OCI-LY1 (cell line): ENCODE measurements at regions not wholly inside any gene's neighbourhood (a gene's known extent, or its start where the extent isn't known, plus 50 kb on each side); places are given as distances from the start of the nearest gene placed in this dataset.

Source experiments
- H2AFZ ChIP-seq: fragments of 200-600 bp; sonication (generic), shearing (Covaris generic); 2 replicates; pipeline ENCODE4 v1.6.0; 2014; ENCODE audit warnings: antibody characterized with exemption, mild to moderate bottlenecking, low read length
- H3F3A ChIP-seq: fragments of 200-600 bp; sonication (generic), shearing (Covaris generic); 2 replicates; pipeline ENCODE4 v1.6.0; 2014; ENCODE audit warnings: mild to moderate bottlenecking, antibody characterized with exemption, low read length, moderate library complexity; ENCODE audit not compliant: insufficient read depth
- H3K27ac ChIP-seq: fragments of 200-600 bp; sonication (generic); 2 replicates; pipeline ENCODE4 v1.5.1; 2014; ENCODE audit warnings: low read length, mixed run types, mild to moderate bottlenecking, low read depth; ENCODE audit not compliant: poor library complexity, severe bottlenecking
- H3K27me3 ChIP-seq: fragments of 200-600 bp; sonication (generic); 2 replicates; pipeline ENCODE4 v1.6.0; 2014; ENCODE audit warnings: antibody characterized with exemption, mild to moderate bottlenecking, low read length, moderate library complexity; ENCODE audit not compliant: insufficient read depth
- H3K36me3 ChIP-seq: fragments of 200-600 bp; sonication (generic); 2 replicates; pipeline ENCODE4 v1.6.1; 2014; ENCODE audit warnings: mild to moderate bottlenecking, antibody characterized with exemption, low read length, moderate library complexity, mixed read lengths; ENCODE audit not compliant: insufficient read depth
- H3K4me1 ChIP-seq: fragments of 200-600 bp; sonication (generic); 2 replicates; pipeline ENCODE4 v1.5.1; 2014; ENCODE audit warnings: mild to moderate bottlenecking, low read length, moderate library complexity; ENCODE audit not compliant: insufficient read depth, severe bottlenecking
- H3K4me2 ChIP-seq: fragments of 200-600 bp; sonication (generic), shearing (Covaris generic); 2 replicates; pipeline ENCODE4 v1.6.1; 2014; ENCODE audit warnings: low read length
- H3K4me3 ChIP-seq: fragments of 200-600 bp; sonication (generic); 2 replicates; pipeline ENCODE4 v1.5.1; 2014; ENCODE audit warnings: low read length, low read depth, mild to moderate bottlenecking, mixed read lengths; ENCODE audit not compliant: poor library complexity, severe bottlenecking
- H3K79me2 ChIP-seq: fragments of 200-600 bp; shearing (Covaris generic); 2 replicates; pipeline ENCODE4 v1.6.1; 2016; ENCODE audit warnings: mixed run types, low read length, mixed read lengths; ENCODE audit not compliant: insufficient read depth
- H3K9ac ChIP-seq: fragments of 200-600 bp; sonication (generic), shearing (Covaris generic); 2 replicates; pipeline ENCODE4 v1.6.1; 2014; ENCODE audit warnings: mild to moderate bottlenecking, low read length, mixed read lengths
- H3K9me2 ChIP-seq: fragments of 200-600 bp; sonication (generic), shearing (Covaris generic); 2 replicates; pipeline ENCODE4 v1.6.1; 2014; ENCODE audit warnings: low read depth, mild to moderate bottlenecking, low read length, mixed read lengths
- H3K9me3 ChIP-seq: fragments of 200-600 bp; shearing (Covaris generic); 2 replicates; pipeline ENCODE4 v1.6.1; 2014; ENCODE audit warnings: low read length, mixed read lengths
- H4K20me1 ChIP-seq: fragments of 200-600 bp; sonication (generic), shearing (Covaris generic); 2 replicates; pipeline ENCODE4 v1.6.0; 2016; ENCODE audit warnings: mild to moderate bottlenecking, low read length; ENCODE audit not compliant: insufficient read depth
- CTCF ChIP-seq: fragments of 200-600 bp; sonication (generic), shearing (Covaris generic); IDR thresholded peaks from 2 replicates; pipeline ENCODE4 v1.5.1; 2017; ENCODE audit warnings: mild to moderate bottlenecking, antibody characterized with exemption, low read length, moderate library complexity, mixed read lengths
- EZH2 ChIP-seq: fragments of 200-600 bp; sonication (generic), shearing (Covaris generic); IDR thresholded peaks from 2 replicates; pipeline ENCODE4 v1.8.0; 2017; ENCODE audit warnings: borderline replicate concordance, mixed run types, mild to moderate bottlenecking, antibody characterized with exemption, low read length, moderate library complexity, mixed read lengths

DNA sequence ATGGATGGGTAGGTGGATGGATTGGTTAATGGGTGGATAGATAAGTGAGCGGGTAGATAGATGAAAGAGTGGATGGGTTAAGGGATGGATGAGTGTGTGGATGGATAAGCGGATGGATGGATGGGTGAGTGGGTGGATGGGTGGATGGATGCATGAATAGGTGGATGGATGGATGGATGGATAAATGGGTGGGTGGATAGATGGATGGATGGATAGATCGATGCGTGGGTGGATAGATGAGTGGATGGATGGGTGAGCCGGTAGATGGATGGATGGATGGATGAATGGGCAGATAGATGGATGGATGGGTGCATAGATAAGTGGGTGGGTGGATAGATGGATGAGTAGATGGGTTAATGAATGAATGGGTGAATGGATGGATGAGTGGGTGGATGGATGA is 90.9 kb downstream of the CPZ start:
- H2AFZ ChIP-seq: no peak overlapping the region
- no peaks in the 10 kb centered on the region for H3K4me1 ChIP-seq
- no peak overlapping the region for H3K9ac ChIP-seq
- no peaks in the 10 kb centered on the region for H3K36me3 ChIP-seq
- no peaks in the 10 kb centered on the region for H3K9me2 ChIP-seq
- H3K27me3 ChIP-seq: no peaks in the 10 kb centered on the region
- H3K4me2 ChIP-seq: no peak overlapping the region
- no peaks in the 10 kb centered on the region for H4K20me1 ChIP-seq
- no peak overlapping the region for H3K27ac ChIP-seq
- no peak for TF ChIP-seq CTCF
- no peak for TF ChIP-seq EZH2
- H3K9me3 ChIP-seq: no peaks in the 10 kb centered on the region
- no peak overlapping the region for H3K4me3 ChIP-seq
- no peaks in the 10 kb centered on the region for H3K79me2 ChIP-seq
- H3F3A ChIP-seq: no peaks in the 10 kb centered on the region

- Histone ChIP-seq H4K20me1 (no peaks in the 10 kb centered on the region), H3K9me3 (no peaks in the 10 kb centered on the region), H3K9ac (no peak overlapping the region), H3K27ac (no peak overlapping the region), H3F3A (no peaks in the 10 kb centered on the region), H3K36me3 (no peaks in the 10 kb centered on the region), H3K9me2 (no peaks in the 10 kb centered on the region), H3K4me2 (no peak overlapping the region), H3K27me3 (no peaks in the 10 kb centered on the region), H3K4me3 (no peak overlapping the region), H3K79me2 (no peaks in the 10 kb centered on the region), H3K4me1 (no peaks in the 10 kb centered on the region), H2AFZ (no peak overlapping the region)
- TF ChIP-seq CTCF: no peak
- TF ChIP-seq EZH2: no peak
Measured at GRCh38 chr4:8682725-8683124, 90.2 kb downstream of the CPZ start.

DNA sequence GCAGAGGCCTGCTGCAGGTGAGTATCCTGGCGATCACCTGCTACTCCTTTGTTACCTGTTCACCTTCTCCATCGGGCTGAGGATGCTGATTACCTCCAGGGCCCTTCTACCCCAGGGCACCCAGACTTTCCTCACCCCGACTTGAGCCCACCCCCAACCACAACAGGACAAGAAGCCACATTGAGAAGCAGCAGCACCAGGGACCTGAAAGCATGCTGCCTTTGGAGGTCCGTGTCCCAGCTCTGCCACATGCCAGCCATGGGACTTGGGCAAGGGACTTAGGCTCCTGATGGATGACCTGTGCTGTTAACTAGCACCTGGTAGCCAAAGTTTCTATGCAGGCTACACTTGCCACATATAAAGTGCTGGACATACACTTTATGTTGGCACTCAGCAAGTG is 89.7 kb downstream of the CPZ start:
- Histone ChIP-seq H3K4me3 (no peak overlapping the region), H3K27ac (no peak overlapping the region), H3K79me2 (no peaks in the 10 kb centered on the region), H3K9me3 (no peaks in the 10 kb centered on the region), H3F3A (no peaks in the 10 kb centered on the region), H3K9ac (no peak overlapping the region), H3K4me1 (no peaks in the 10 kb centered on the region), H4K20me1 (no peaks in the 10 kb centered on the region), H3K9me2 (no peaks in the 10 kb centered on the region), H3K27me3 (no peaks in the 10 kb centered on the region), H3K4me2 (no peak overlapping the region), H3K36me3 (no peaks in the 10 kb centered on the region), H2AFZ (no peak overlapping the region)
- TF ChIP-seq EZH2 (no peak), CTCF (no peak)
